Upper lobe of left lung (tissue), 4 donors: ENCODE measurements at regions not wholly inside any gene's neighbourhood (a gene's known extent, or its start where the extent isn't known, plus 50 kb on each side); places are given as distances from the start of the nearest gene placed in this dataset.

ENCODE experiments used
- CTCF ChIP-seq, 6 experiments: fragments of 450-650 bp in 4 of 6; fragments of 200-600 bp in 2 of 6; sonication (generic) in 2 of 6; IDR thresholded peaks; one replicate each; pipeline ENCODE4 v1.5.1; 2016 to 2019; ENCODE audit warnings: antibody characterized with exemption in 6 of 6
- EP300 ChIP-seq, 4 donors: sonication (generic); formaldehyde crosslinking; IDR thresholded peaks; one replicate each; pipeline ENCODE4 v1.5.1; 2017; ENCODE audit warnings: antibody characterized with exemption in 4 of 4, control low read depth in 2 of 4
- POLR2AphosphoS5 ChIP-seq, 2 donors: sonication (generic); formaldehyde crosslinking; IDR thresholded peaks; one replicate each; pipeline ENCODE4 v1.5.1; 2017; ENCODE audit warnings: antibody characterized with exemption in 2 of 2

DNA sequence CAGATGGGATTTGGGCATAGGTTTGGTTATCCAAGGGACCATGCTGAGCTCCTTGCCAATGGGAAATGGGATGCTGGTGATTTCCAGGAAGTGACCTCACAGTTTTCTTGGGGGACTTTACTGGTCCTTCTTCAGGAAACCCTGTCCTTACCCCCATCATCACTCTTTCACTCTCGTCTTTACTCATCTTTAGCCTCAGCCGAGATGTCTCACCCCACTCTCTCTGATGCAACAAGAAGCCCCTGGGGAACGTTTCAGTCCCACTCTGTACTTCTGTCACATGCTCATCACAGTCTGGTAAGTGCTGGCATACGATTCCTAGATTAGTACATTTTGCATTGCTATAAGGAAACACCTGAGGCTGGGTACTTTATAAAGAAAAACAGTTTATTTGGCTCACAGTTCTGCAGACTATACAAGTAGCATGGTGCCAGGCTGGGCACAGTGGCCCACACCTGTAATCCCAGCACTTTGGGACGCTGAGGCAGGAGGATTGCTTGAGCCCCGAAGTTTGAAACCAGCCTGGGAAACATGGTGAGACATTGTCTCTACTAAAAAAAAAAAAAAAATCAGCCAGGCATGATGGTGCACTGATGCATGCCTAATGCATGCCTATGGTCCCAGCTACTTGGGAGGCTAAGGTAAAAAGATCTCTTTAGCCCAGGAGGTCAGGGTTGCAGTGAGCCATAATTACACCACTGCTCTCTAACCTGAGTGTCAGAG, 63.5 kb upstream of the VKORC1L1 start:
- TF ChIP-seq CTCF (IDR thresholded peaks at IDR 0.05) (no peak), POLR2AphosphoS5 (IDR thresholded peaks at IDR 0.05) (no peak), EP300 (IDR thresholded peaks at IDR 0.05) (no peak)
